ENCODE measurements at regions not wholly inside any gene's neighbourhood (a gene's known extent, or its start where the extent isn't known, plus 50 kb on each side); places are given as distances from the start of the nearest gene placed in this dataset.
"Not testable (repeated sequence)": the region's sequence is repeated elsewhere in the genome, so short reads cannot be mapped to it uniquely, and the experiment has no call there.

GRCh38 chr9:63325696-63326095, 1959.3 kb downstream of the FOXD4L5 start:
- H3K27me3 Mint-ChIP-seq, H3K9me3 Mint-ChIP-seq, H3K27ac Mint-ChIP-seq, H3K4me3 Mint-ChIP-seq, H3K4me1 Mint-ChIP-seq, H3K36me3 Mint-ChIP-seq: not testable (repeated sequence)

GRCh38 chr9:63318093-63318492, 1966.9 kb downstream of the FOXD4L5 start:
- H3K9me3 Mint-ChIP-seq, H3K27me3 Mint-ChIP-seq, H3K27ac Mint-ChIP-seq, H3K36me3 Mint-ChIP-seq, H3K4me3 Mint-ChIP-seq, H3K4me1 Mint-ChIP-seq: not testable (repeated sequence)

GRCh38 chr9:63315387-63315786, 1969.6 kb downstream of the FOXD4L5 start:
- H3K27me3 Mint-ChIP-seq, H3K36me3 Mint-ChIP-seq, H3K4me3 Mint-ChIP-seq, H3K9me3 Mint-ChIP-seq, H3K27ac Mint-ChIP-seq, H3K4me1 Mint-ChIP-seq: not testable (repeated sequence)

- not testable (repeated sequence) for H3K36me3 Mint-ChIP-seq, H3K27me3 Mint-ChIP-seq, H3K9me3 Mint-ChIP-seq, H3K4me3 Mint-ChIP-seq, H3K27ac Mint-ChIP-seq, H3K4me1 Mint-ChIP-seq
Observed at GRCh38 chr9:63296848-63297247, 1988.2 kb downstream of the FOXD4L5 start.

GRCh38 chr9:63296366-63296765, 1988.6 kb downstream of the FOXD4L5 start:
- not testable (repeated sequence) for H3K4me3 Mint-ChIP-seq, H3K9me3 Mint-ChIP-seq, H3K27me3 Mint-ChIP-seq, H3K4me1 Mint-ChIP-seq, H3K36me3 Mint-ChIP-seq, H3K27ac Mint-ChIP-seq

- H3K27ac Mint-ChIP-seq, H3K4me1 Mint-ChIP-seq, H3K27me3 Mint-ChIP-seq: not testable (repeated sequence)
Observed at GRCh38 chr9:63289971-63290370, 1995.0 kb downstream of the FOXD4L5 start.

More at GRCh38 chr9:63289971-63290370, 1995.0 kb downstream of the FOXD4L5 start:
- H3K36me3 Mint-ChIP-seq, H3K9me3 Mint-ChIP-seq, H3K4me3 Mint-ChIP-seq: not testable (repeated sequence)

Data from activated naive CD4-positive, alpha-beta T cell treated with anti-CD3 and anti-CD28 coated beads, Interleukin-2, amount 50 U/mL, for 24 hours (primary cell).